H1 (cell line): ENCODE measurements at regions not wholly inside any gene's neighbourhood (a gene's known extent, or its start where the extent isn't known, plus 50 kb on each side); places are given as distances from the start of the nearest gene placed in this dataset.
A peak's percentile ranks its signal among the peaks of the same experiment; 100 is the strongest.

Source experiments
- CTCF ChIA-PET: fragments of 300-600 bp; sonication (Branson Sonifier 250); formaldehyde crosslinking; loops from one replicate; lab custom pipeline; 2021; ENCODE audit not compliant: partially characterized antibody; lab: Charles Lee
- POLR2A ChIA-PET: fragments of 300-600 bp; sonication (Branson Sonifier 250); formaldehyde crosslinking; loops from one replicate; lab custom pipeline; 2021; ENCODE audit warnings: inconsistent platforms; ENCODE audit not compliant: partially characterized antibody; lab: Charles Lee
- DNase-seq, 2 experiments: peaks; one replicate each; pipeline versions ENCODE4 v3.0.0 to v3.0.0-alpha.2; 2010 to 2022; ENCODE audit warnings: low spot score in 2 of 2, low read depth in 1 of 2, mixed read lengths in 1 of 2
- FAIRE-seq: peaks from 2 replicates; lab custom pipeline; 2011; peaks lifted over from hg19 to GRCh38; lab: Jason Lieb, UNC
- H2AFZ ChIP-seq: 2 replicates; pipeline ENCODE4 v1.8.1; 2012; ENCODE audit warnings: low read length, inconsistent platforms
- H2AK5ac ChIP-seq: 2 replicates; pipeline ENCODE4 v1.6.1; 2013; ENCODE audit warnings: low read depth, low read length
- H2BK120ac ChIP-seq: replicated peaks from 2 replicates; pipeline ENCODE3; 2013; ENCODE audit warnings: low read depth, low read length, inconsistent platforms
- H2BK12ac ChIP-seq: 2 replicates; pipeline ENCODE4 v1.6.1; 2013; ENCODE audit warnings: low read depth, low read length
- H2BK15ac ChIP-seq: 2 replicates; pipeline ENCODE4 v1.6.1; 2013; ENCODE audit warnings: low read length
- H2BK20ac ChIP-seq: 2 replicates; pipeline ENCODE4 v1.6.1; 2013; ENCODE audit warnings: low read length
- H2BK5ac ChIP-seq: 2 replicates; pipeline ENCODE4 v1.6.1; 2013; ENCODE audit warnings: low read depth, low read length
- H3K14ac ChIP-seq: 2 replicates; pipeline ENCODE4 v1.6.1; 2013; ENCODE audit warnings: inconsistent platforms; ENCODE audit not compliant: insufficient read length
- H3K18ac ChIP-seq: 2 replicates; pipeline ENCODE4 v1.6.1; 2013; ENCODE audit warnings: low read length; ENCODE audit errors: extremely low read depth
- H3K23ac ChIP-seq: 2 replicates; pipeline ENCODE4 v1.6.1; 2013; ENCODE audit warnings: inconsistent platforms; ENCODE audit not compliant: insufficient read length
- H3K23me2 ChIP-seq: 2 replicates; pipeline ENCODE4 v1.6.1; 2013; ENCODE audit warnings: low read depth, low read length
- H3K27ac ChIP-seq: 2 replicates; pipeline ENCODE4 v1.6.1; 2011; ENCODE audit warnings: low read depth, low read length, inconsistent platforms
- H3K27me3 ChIP-seq, 4 experiments: replicated peaks in 1 of 4; 1 replicate in 1 of 4; 2 replicates in 3 of 4; pipeline versions ENCODE4 v1.6.1 to v1.8.1; 2011 to 2013; ENCODE audit warnings: low read length in 3 of 4, mild to moderate bottlenecking in 3 of 4, inconsistent platforms in 2 of 4, mixed read lengths in 2 of 4, moderate library complexity in 1 of 4; ENCODE audit not compliant: control insufficient read depth in 3 of 4, insufficient read depth in 3 of 4; ENCODE audit errors: extremely low read depth in 1 of 4
- H3K36me3 ChIP-seq, 4 experiments: 2 replicates each; pipeline versions ENCODE4 v1.6.1 to v1.8.1; 2011 to 2013; ENCODE audit warnings: mild to moderate bottlenecking in 4 of 4, low read length in 3 of 4, moderate library complexity in 2 of 4, control low read depth in 1 of 4, inconsistent platforms in 1 of 4; ENCODE audit not compliant: insufficient read depth in 4 of 4, control insufficient read depth in 2 of 4
- H3K4ac ChIP-seq: replicated peaks from 2 replicates; pipeline ENCODE3; 2013; ENCODE audit warnings: low read length, low read depth, mixed read lengths, inconsistent platforms; ENCODE audit not compliant: insufficient read length
- H3K4me1 ChIP-seq, 4 experiments: replicated peaks in 1 of 4; 1 replicate in 1 of 4; 2 replicates in 3 of 4; pipeline versions ENCODE4 v1.6.1 to v1.8.1; 2011 to 2013; ENCODE audit warnings: low read length in 3 of 4, inconsistent platforms in 2 of 4, mixed read lengths in 1 of 4; ENCODE audit not compliant: insufficient read depth in 4 of 4, control insufficient read depth in 3 of 4
- H3K4me2 ChIP-seq, 2 experiments: 2 replicates each; pipeline versions ENCODE4 v1.6.1 to v1.8.1; 2011 to 2013; ENCODE audit warnings: low read depth in 2 of 2, low read length in 2 of 2, control low read depth in 1 of 2, inconsistent platforms in 1 of 2, mild to moderate bottlenecking in 1 of 2; ENCODE audit not compliant: insufficient read depth in 1 of 2
- H3K4me3 ChIP-seq, 4 experiments: fragments of 200-600, 300-600 bp in 1 of 4; sonication (generic), shearing (Covaris generic), sonication (Bioruptor Twin) in 1 of 4; 2 replicates each; pipeline versions ENCODE4 v1.5.1 to v1.8.1; 2011 to 2016; ENCODE audit warnings: low read length in 4 of 4, low read depth in 3 of 4, control low read depth in 2 of 4, inconsistent platforms in 2 of 4, mild to moderate bottlenecking in 2 of 4, mixed read lengths in 1 of 4, moderate library complexity in 1 of 4; ENCODE audit not compliant: insufficient read depth in 2 of 4; ENCODE audit errors: extremely low read depth in 1 of 4
- H3K56ac ChIP-seq: replicated peaks from 2 replicates; pipeline ENCODE3; 2013; ENCODE audit warnings: low read depth, mild to moderate bottlenecking, mixed read lengths, low read length, inconsistent platforms; ENCODE audit not compliant: insufficient read length
- H3K79me1 ChIP-seq: 2 replicates; pipeline ENCODE4 v1.6.1; 2013; ENCODE audit warnings: low read depth, low read length, control low read depth
- H3K79me2 ChIP-seq, 2 experiments: 2 replicates each; pipeline versions ENCODE4 v1.6.1 to v1.8.1; 2012 to 2013; ENCODE audit warnings: low read length in 2 of 2, mild to moderate bottlenecking in 2 of 2, inconsistent platforms in 1 of 2; ENCODE audit not compliant: insufficient read depth in 2 of 2, control insufficient read depth in 1 of 2
- H3K9ac ChIP-seq, 4 experiments: replicated peaks in 1 of 4; 1 replicate in 1 of 4; 2 replicates in 3 of 4; pipeline versions ENCODE4 v1.6.1 to v1.8.1; 2011 to 2013; ENCODE audit warnings: low read depth in 3 of 4, low read length in 3 of 4, control low read depth in 2 of 4, mild to moderate bottlenecking in 2 of 4, moderate library complexity in 2 of 4, inconsistent platforms in 1 of 4; ENCODE audit errors: extremely low read depth in 1 of 4
- H3K9me3 ChIP-seq, 2 experiments: 2 replicates each; pipeline versions ENCODE4 v1.6.1 to v1.8.1; 2012 to 2013; ENCODE audit warnings: mild to moderate bottlenecking in 2 of 2, moderate library complexity in 2 of 2, control low read depth in 1 of 2, inconsistent platforms in 1 of 2, low read depth in 1 of 2, low read length in 1 of 2, mixed read lengths in 1 of 2; ENCODE audit not compliant: insufficient read depth in 2 of 2
- H4K20me1 ChIP-seq, 2 experiments: replicated peaks in 1 of 2; 2 replicates each; pipeline versions ENCODE3 to v1.8.1; 2011 to 2013; ENCODE audit warnings: inconsistent platforms in 2 of 2, low read length in 2 of 2, mild to moderate bottlenecking in 1 of 2; ENCODE audit not compliant: insufficient read depth in 2 of 2, control insufficient read depth in 1 of 2
- H4K5ac ChIP-seq: 2 replicates; pipeline ENCODE4 v1.6.1; 2013; ENCODE audit warnings: low read length, low read depth, mixed read lengths, inconsistent platforms; ENCODE audit not compliant: insufficient read length
- H4K8ac ChIP-seq: 2 replicates; pipeline ENCODE4 v1.8.0; 2013; ENCODE audit warnings: mild to moderate bottlenecking, moderate library complexity, low read length, inconsistent platforms; ENCODE audit not compliant: insufficient read depth; ENCODE audit errors: extremely low read depth
- H4K91ac ChIP-seq: replicated peaks from 2 replicates; pipeline ENCODE3; 2013; ENCODE audit warnings: low read length, mixed read lengths, inconsistent platforms; ENCODE audit not compliant: insufficient read length
- BRCA1 ChIP-seq: IDR thresholded peaks from 2 replicates; pipeline ENCODE4 v1.6.1; 2012; ENCODE audit warnings: low read depth, low read length, improper control_type of control experiment
- CBX8 ChIP-seq: fragments of 300-800, 300-1000 bp; sonication (generic); IDR thresholded peaks from 2 replicates; pipeline ENCODE4 v1.7.1; 2016; ENCODE audit warnings: low read depth, low read length, borderline replicate concordance
- CHD2 ChIP-seq: IDR thresholded peaks from 2 replicates; pipeline ENCODE4 v1.6.1; 2012; ENCODE audit warnings: low read length, improper control_type of control experiment
- EGR1 ChIP-seq: IDR thresholded peaks from 2 replicates; pipeline ENCODE4 v1.6.1; 2011; ENCODE audit warnings: low read depth, low read length, borderline replicate concordance
- RFX5 ChIP-seq: IDR thresholded peaks from 2 replicates; pipeline ENCODE4 v1.6.1; 2011; ENCODE audit warnings: low read depth, low read length, improper control_type of control experiment, borderline replicate concordance
- SIN3A ChIP-seq, 2 experiments: IDR thresholded peaks in 1 of 2; conservative IDR thresholded peaks in 1 of 2; 2 replicates each; pipeline ENCODE4 v1.6.1; 2011 to 2012; ENCODE audit warnings: low read length in 2 of 2, improper control_type of control experiment in 1 of 2, low read depth in 1 of 2, mild to moderate bottlenecking in 1 of 2
- YY1 ChIP-seq: IDR thresholded peaks from 2 replicates; pipeline ENCODE4 v1.6.1; 2011; ENCODE audit warnings: low read depth, mild to moderate bottlenecking, low read length
- WGBS, 2 experiments: shearing (Covaris generic) in 1 of 2; methylation state at CpG; one replicate each; pipeline versions ENCODE4 v1.1.6 to v1.1.7; 2013 to 2015; ENCODE audit warnings: low lambda C conversion rate in 2 of 2, mixed read lengths in 2 of 2, inconsistent platforms in 1 of 2, low coverage in 1 of 2, missing lambda C conversion rate in 1 of 2; ENCODE audit not compliant: insufficient replicate concordance in 2 of 2, insufficient coverage in 1 of 2, insufficient read length in 1 of 2; ENCODE audit errors: extremely low coverage in 1 of 2, missing lambda C conversion rate in 1 of 2; 5-methylcytosine and 5-hydroxymethylcytosine counted together
- TF ChIP-seq, protein P1 (sequence below): IDR thresholded peaks from 2 replicates; pipeline ENCODE4 v1.6.1; 2011; ENCODE audit warnings: low read depth, mild to moderate bottlenecking, low read length; ENCODE audit not compliant: insufficient read depth
- TF ChIP-seq, protein P2 (sequence below): IDR thresholded peaks from 2 replicates; pipeline ENCODE4 v1.6.1; 2011; ENCODE audit warnings: low read length, improper control_type of control experiment

DNA sequence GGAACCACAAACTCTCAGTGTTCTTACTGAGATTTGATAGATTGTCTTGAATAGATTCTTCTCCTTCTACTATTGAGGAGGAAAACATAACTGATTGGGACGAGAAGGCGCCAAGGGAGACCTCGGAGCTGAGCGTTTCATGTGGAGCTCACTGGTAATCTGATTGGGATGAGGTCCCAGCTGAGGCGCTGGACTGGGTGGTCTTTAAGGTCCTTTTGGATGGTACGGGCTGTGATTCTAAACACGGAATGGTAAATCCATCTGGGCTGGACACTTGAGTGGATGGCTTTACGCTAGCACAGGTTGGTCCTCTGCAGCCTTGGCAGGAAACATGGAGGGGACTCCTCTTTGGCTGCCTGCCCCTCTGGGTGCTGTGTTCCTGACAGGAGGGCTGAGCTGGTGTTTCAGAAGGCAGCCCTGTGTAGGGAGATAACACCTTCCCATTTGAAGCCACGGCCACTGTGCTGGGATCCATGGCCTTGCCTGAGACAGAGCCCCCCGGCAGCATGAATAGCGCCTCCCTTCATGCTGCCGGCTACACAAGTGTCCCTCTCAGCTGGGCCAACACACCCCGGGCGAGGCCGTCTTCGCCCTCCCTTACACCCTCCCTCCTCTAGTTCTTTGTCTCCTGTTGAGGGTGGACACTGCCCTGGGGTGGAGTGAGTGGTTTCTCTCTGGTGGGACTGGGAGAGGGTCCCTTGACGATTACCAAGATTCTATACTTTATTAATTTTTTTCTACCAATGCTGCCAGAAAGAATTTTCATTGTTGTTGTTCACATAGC, 203.2 kb upstream of the SHH start:
- Histone ChIP-seq H4K8ac (no peak overlapping the region), H3K23me2 (no peaks in the 10 kb centered on the region), H3K79me1 (no peaks in the 10 kb centered on the region), H3K36me3 (no peaks in the 10 kb centered on the region), H2BK20ac (no peak overlapping the region), H3K4me2 (no peak overlapping the region), H2BK15ac (no peak overlapping the region), H4K5ac (no peak overlapping the region), H3K27ac (no peak overlapping the region), H4K91ac (no peak overlapping the region), H2BK120ac (no peak overlapping the region), H3K4me3 (no peak overlapping the region), H3K56ac (no peak overlapping the region), H3K27me3 (no peaks in the 10 kb centered on the region), H3K18ac (no peak overlapping the region), H2BK12ac (no peak overlapping the region), H3K14ac (no peak overlapping the region), H2BK5ac (no peak overlapping the region), H4K20me1 (no peaks in the 10 kb centered on the region), H3K4ac (no peak overlapping the region), H2AK5ac (no peak overlapping the region), H3K4me1 (peaks cover 0 to 2% (median 0%) of the 10 kb centered on the region in 4 experiments; a peak in 2 of 7 replicates), H3K9me3 (peaks cover 0 to 3% of the 10 kb centered on the region in 2 experiments; a peak in 1 of 4 replicates), H3K79me2 (no peaks in the 10 kb centered on the region), H2AFZ (no peak overlapping the region), H3K23ac (no peak overlapping the region), H3K9ac (no peak overlapping the region)
- peak in 1 of 2 experiments; percentile 29 for DNase-seq
- ChIA-PET CTCF (no interaction called here), POLR2A (no interaction called here)
- no peak for FAIRE-seq
- 92% methylated on average over 17 of the region's 17 CpGs; no CpG with 5 or more reads in 1 of the 2 experiments for WGBS, 2 experiments
- no peak for TF ChIP-seq CHD2
- no peak for TF ChIP-seq RFX5
- TF ChIP-seq, protein P1, sequence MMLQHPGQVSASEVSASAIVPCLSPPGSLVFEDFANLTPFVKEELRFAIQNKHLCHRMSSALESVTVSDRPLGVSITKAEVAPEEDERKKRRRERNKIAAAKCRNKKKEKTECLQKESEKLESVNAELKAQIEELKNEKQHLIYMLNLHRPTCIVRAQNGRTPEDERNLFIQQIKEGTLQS, result no peak
- TF ChIP-seq, protein P2, sequence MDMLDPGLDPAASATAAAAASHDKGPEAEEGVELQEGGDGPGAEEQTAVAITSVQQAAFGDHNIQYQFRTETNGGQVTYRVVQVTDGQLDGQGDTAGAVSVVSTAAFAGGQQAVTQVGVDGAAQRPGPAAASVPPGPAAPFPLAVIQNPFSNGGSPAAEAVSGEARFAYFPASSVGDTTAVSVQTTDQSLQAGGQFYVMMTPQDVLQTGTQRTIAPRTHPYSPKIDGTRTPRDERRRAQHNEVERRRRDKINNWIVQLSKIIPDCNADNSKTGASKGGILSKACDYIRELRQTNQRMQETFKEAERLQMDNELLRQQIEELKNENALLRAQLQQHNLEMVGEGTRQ, result no peak
- no peak for TF ChIP-seq SIN3A (conservative IDR thresholded peaks at IDR 0.05 in 1 of 2, IDR thresholded peaks at IDR 0.05 in 1 of 2; ENCODE audit: low read depth in 1 of 2, low read length in 2 of 2)
- no peak for TF ChIP-seq EGR1
- TF ChIP-seq BRCA1, result no peak
- no peak for TF ChIP-seq CBX8
- no peak for TF ChIP-seq YY1
